ENCODE measurements at regions not wholly inside any gene's neighbourhood (a gene's known extent, or its start where the extent isn't known, plus 50 kb on each side); places are given as distances from the start of the nearest gene placed in this dataset.

GRCh38 chr6:121868206-121868605, 432.8 kb downstream of the GJA1 start:
- TF ChIP-seq EZH2 (IDR thresholded peaks at IDR 0.05; ENCODE audit: insufficient read depth, poor library complexity, severe bottlenecking): no peak
- TF ChIP-seq EZH2phosphoT487 (IDR thresholded peaks at IDR 0.05; ENCODE audit: insufficient read depth, low read depth): no peak
